Activated T-helper 1 cell treated with anti-CD3 and anti-CD28 coated beads, Interleukin-12 subunit alpha, Interleukin-12 subunit beta, Interleukin-2, Interleukin-4 antibody, amounts not matched to agents 30 ng/mL and 10 ng/mL and 1 ng/mL, durations not matched to agents 14 hours and 24 hours and 36 hours (primary cell): ENCODE measurements at regions not wholly inside any gene's neighbourhood (a gene's known extent, or its start where the extent isn't known, plus 50 kb on each side); places are given as distances from the start of the nearest gene placed in this dataset.

Experiments
- DNase-seq: peaks from one replicate; pipeline ENCODE4 v3.0.0; 2021; ENCODE audit warnings: low spot score
- H3K27ac Mint-ChIP-seq: one replicate; pipeline ENCODE4 v1.8.0; 2021; ENCODE audit warnings: mild to moderate bottlenecking, mixed read lengths
- H3K27me3 Mint-ChIP-seq: one replicate; pipeline ENCODE4 v1.8.0; 2022; ENCODE audit warnings: mild to moderate bottlenecking, moderate library complexity, mixed read lengths; ENCODE audit not compliant: insufficient read depth
- H3K36me3 Mint-ChIP-seq: one replicate; pipeline ENCODE4 v1.8.0; 2021; ENCODE audit warnings: low read depth, mixed read lengths
- H3K4me1 Mint-ChIP-seq: one replicate; pipeline ENCODE4 v1.8.0; 2021; ENCODE audit warnings: low read depth, mixed read lengths
- H3K4me3 Mint-ChIP-seq: one replicate; pipeline ENCODE4 v1.8.0; 2021; ENCODE audit warnings: mild to moderate bottlenecking, moderate library complexity, mixed read lengths
- H3K9me3 Mint-ChIP-seq: one replicate; pipeline ENCODE4 v1.8.0; 2021; ENCODE audit warnings: mixed read lengths
- intact Hi-C: fragments of 100-400 bp; cut with micrococcal nuclease; formaldehyde crosslinking; loops from one replicate; pipeline ENCODE4 v1.15.1; 2024

DNA sequence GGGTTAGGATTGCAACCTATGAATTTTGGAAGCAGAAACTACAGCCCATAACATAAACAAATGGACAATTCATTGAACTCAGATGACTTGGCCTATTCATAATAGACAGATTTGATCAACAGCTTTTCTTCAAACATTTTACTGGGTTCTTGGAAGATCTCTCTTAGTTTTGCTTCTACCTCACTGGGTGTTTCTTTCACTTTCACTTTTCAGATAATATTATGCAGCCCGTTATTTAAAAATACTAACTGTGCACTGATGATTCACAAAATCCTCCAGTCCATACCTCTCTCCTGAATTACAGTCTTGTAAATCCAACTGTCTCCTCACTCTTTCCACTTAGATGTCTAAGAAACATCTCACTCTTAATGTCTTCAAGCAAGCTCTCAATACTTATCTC is 183.5 kb upstream of the IRX1 start:
- Mint-ChIP-seq H3K36me3 (no peaks in the 10 kb centered on the region), H3K4me1 (no peaks in the 10 kb centered on the region), H3K9me3 (peaks cover 28% of the 10 kb centered on the region), H3K4me3 (no peak overlapping the region), H3K27ac (no peak overlapping the region), H3K27me3 (no peaks in the 10 kb centered on the region)
- no peak for DNase-seq
- intact Hi-C loops = no loop called here

DNA sequence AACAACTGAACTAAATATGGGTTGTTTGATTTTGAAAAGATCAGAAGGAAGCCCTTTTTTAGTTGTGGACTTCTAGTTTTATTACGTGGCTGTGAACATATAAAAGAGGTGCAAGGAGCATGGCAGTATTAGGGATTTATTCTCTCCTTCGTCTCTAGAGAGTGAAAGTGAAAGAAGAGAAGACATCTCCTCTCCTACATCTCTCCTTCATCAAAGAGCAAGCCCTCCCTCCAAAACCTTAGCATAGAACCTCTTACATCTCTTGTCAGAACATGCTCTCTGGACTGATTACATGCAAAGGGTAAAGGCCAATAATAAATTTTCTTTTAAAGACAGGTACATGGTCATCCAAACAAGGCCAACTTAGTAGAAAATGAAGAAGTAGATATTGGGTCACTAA is 184.3 kb upstream of the IRX1 start:
- intact Hi-C loops = no loop called here

DNA sequence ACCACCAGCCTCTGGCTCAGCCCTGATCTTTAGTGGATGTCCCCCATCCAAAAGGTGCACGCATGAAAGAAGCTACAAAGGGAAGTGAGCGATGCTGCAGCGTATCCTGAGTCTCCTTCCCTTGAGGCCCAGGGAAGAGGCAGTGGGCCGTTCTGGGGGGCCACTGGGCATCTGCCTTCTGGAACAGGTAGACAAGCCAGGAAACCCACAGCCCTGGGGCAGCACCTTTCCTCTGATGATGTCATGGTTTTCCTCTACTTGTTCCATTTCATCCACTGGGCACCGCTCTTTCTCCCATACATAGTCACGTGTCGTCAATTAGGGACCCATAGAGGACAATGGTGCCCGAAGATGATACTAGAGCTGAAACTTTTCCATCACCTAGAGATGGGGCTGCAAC is 194.0 kb upstream of the IRX1 start:
- Mint-ChIP-seq H3K27ac (no peak overlapping the region), H3K36me3 (no peaks in the 10 kb centered on the region), H3K27me3 (no peaks in the 10 kb centered on the region), H3K9me3 (peaks cover 35% of the 10 kb centered on the region), H3K4me1 (no peaks in the 10 kb centered on the region), H3K4me3 (no peak overlapping the region)
- intact Hi-C loops = no loop called here
- no peak for DNase-seq

More for the DNA sequence above, 184.3 kb upstream of the IRX1 start:
- H3K4me1 Mint-ChIP-seq = no peaks in the 10 kb centered on the region
- no peaks in the 10 kb centered on the region for H3K27me3 Mint-ChIP-seq
- H3K27ac Mint-ChIP-seq = no peak overlapping the region
- H3K36me3 Mint-ChIP-seq = no peaks in the 10 kb centered on the region
- no peak overlapping the region for H3K4me3 Mint-ChIP-seq
- DNase-seq = no peak
- peaks cover 35% of the 10 kb centered on the region for H3K9me3 Mint-ChIP-seq

DNA sequence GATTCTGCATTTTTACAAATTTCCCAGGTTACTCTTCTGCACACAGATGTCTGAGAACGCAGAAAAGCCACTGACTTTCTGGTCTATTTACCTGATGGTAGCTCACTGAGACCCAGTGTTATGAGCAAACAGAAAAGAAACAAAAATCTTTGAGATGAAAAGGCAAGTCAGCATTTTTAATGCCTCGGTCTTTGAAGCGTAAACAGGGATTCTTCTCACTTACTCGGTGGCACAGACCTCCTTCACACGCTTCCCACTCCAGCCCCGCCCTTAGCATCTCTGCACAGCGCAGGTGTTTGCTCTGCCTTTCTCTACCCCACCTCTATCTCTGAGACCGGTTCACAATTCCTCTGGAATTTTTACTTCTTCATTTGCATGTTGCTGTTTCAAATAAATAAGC is 195.0 kb upstream of the IRX1 start:
- H3K27ac Mint-ChIP-seq = no peak overlapping the region
- no peaks in the 10 kb centered on the region for H3K36me3 Mint-ChIP-seq
- no peaks in the 10 kb centered on the region for H3K27me3 Mint-ChIP-seq
- H3K9me3 Mint-ChIP-seq = peaks cover 27% of the 10 kb centered on the region
- DNase-seq = no peak
- intact Hi-C loops = no loop called here
- H3K4me3 Mint-ChIP-seq = no peak overlapping the region
- no peaks in the 10 kb centered on the region for H3K4me1 Mint-ChIP-seq

DNA sequence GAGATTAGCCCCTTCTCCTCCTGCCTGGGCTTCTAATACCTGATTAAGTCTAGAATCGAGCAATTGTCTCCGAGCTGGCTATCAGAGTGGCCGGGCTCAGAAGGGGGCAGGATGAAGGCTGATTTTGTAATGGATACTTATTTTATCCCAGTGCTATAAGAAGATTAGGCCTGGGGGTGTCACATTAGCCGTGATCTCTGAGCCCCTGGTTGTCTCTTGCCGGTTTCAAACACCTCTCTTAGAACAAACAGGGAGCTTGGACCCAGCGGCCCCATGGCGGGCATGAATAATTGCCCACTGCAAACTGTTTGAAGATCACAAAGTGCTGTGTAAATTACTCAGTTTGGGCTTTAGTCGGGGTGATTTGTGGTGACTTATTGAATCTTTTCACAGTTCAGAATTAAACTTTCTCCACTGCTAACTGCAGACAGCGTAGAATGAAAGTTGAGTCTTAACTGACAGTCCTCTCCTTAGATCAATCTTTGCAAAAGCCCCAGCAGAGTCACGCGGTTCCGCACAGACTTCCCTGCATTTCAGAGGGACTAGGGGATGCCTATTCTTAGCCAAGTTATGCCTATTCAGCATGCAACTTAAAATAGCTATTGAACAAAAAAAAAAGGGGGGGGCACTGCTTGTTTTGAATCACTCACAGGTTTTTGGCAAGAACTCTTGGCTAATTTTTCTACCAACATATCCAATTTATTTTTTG is 200.6 kb upstream of the IRX1 start:
- H3K9me3 Mint-ChIP-seq = peaks cover 10% of the 10 kb centered on the region
- no peaks in the 10 kb centered on the region for H3K27me3 Mint-ChIP-seq
- no peak overlapping the region for H3K4me3 Mint-ChIP-seq
- intact Hi-C loops = no loop called here
- no peak for DNase-seq
- no peaks in the 10 kb centered on the region for H3K4me1 Mint-ChIP-seq
- no peaks in the 10 kb centered on the region for H3K36me3 Mint-ChIP-seq
- no peak overlapping the region for H3K27ac Mint-ChIP-seq

DNA sequence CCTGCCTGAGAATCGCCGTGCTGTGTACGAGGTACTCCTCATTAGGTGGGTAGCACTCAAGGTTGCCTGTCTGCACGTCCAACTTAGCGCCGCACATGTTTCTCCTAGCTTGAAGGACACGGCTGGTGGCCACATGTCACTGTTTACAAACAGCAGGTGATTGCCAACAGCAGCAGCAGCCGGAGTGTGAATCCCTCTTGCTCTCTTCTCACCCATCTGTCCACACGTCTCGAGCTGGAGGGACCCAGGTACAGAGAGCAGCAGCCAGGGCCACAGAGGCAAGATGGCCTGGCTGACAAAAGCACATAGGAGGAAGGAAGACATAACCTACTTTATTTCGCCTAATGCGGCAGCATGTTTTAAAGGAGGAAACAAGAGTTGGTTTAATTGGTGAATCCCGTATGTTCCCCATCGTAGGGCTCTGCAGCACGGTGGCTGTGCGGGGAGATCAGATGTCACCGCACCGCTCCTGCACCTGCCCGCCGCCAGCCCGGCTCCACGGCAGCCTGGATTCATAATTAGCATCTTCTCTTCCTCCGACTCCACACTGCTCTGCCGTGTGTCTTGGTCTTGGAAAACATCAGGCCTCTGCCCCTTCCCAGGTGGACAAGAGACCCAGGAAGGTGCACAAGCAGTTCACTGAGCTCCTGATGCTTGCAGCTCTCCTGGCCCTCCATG is 201.6 kb upstream of the IRX1 start:
- Mint-ChIP-seq H3K27me3 (no peaks in the 10 kb centered on the region), H3K4me1 (no peaks in the 10 kb centered on the region), H3K4me3 (no peak overlapping the region), H3K36me3 (no peaks in the 10 kb centered on the region), H3K9me3 (peaks cover under 1% of the 10 kb centered on the region), H3K27ac (no peak overlapping the region)
- intact Hi-C loops = no loop called here
- no peak for DNase-seq

DNA sequence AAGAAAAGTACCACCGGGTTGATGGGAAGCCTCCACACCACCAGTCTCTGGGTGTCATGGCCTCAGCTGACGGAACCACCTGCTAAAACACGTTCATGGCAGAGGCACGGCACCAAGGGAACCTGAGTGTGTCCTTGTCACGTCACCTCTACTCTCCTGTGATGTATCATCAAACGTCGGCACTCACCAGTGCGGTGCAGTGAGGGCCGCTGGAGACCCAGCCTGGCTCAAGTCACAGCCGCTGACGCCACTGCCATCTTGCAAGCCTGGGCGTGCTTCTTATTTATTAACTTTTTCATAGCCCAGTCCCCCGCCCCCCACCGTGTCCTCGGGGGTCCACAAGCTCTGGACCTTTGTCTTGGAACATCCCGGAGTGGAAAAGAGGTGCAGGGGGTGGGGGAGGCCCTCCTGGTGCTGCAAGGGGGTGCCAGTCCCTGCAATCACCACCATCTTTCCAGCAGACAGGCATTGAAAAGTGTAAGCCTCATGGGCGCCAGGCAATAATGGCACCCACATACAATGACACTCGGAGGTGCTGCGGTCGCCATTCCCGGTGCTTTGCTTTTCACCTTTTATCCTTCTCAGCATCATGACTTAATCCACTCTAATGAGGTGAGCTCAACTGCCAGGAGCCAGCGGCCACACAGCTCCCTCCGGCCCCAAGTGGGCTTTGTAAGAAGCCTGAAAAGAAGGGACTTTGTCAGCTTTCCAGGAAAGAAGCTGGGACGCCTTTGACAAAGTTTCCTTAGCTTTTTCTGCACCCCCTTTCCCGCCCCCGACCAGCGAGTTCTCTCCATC is 202.3 kb upstream of the IRX1 start:
- Mint-ChIP-seq H3K36me3 (no peaks in the 10 kb centered on the region), H3K27ac (no peak overlapping the region), H3K27me3 (no peaks in the 10 kb centered on the region), H3K4me1 (no peaks in the 10 kb centered on the region), H3K4me3 (no peak overlapping the region), H3K9me3 (no peaks in the 10 kb centered on the region)
- intact Hi-C loops = no loop called here
- DNase-seq = no peak

DNA sequence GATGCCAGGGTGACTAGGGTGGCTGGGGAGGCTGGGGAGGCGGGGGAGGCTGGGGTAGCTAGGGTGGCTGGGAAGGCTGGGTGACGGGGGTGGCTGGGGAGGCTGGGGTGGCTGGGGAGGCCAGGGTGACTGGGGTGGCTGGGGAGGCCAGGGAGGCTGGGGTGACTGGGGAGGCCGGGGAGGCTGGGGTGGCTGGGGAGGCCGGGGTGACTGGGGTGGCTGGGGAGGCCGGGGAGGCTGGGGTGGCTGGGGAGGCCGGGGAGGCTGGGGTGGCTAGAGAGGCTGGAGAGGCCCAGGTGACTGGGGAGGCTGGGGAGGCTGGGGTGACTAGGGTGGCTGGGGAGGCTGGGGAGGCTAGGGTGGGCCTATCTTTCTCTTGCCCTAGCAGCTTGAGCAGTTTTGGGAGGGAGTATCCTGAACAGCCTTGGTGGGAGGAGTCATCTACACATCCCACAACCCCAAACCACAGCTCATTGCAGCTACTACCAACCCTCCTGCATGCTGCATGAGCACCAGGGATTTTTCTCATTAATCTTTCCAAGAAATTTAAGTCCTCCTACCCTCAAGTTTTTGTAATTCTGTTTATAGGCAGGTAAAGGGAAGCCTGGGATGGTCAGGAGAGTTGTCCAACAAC is 203.2 kb upstream of the IRX1 start:
- no peaks in the 10 kb centered on the region for H3K4me1 Mint-ChIP-seq
- DNase-seq = no peak
- intact Hi-C loops = no loop called here
- no peak overlapping the region for H3K27ac Mint-ChIP-seq
- no peaks in the 10 kb centered on the region for H3K36me3 Mint-ChIP-seq
- H3K9me3 Mint-ChIP-seq = no peaks in the 10 kb centered on the region
- H3K4me3 Mint-ChIP-seq = no peak overlapping the region
- H3K27me3 Mint-ChIP-seq = no peaks in the 10 kb centered on the region

DNA sequence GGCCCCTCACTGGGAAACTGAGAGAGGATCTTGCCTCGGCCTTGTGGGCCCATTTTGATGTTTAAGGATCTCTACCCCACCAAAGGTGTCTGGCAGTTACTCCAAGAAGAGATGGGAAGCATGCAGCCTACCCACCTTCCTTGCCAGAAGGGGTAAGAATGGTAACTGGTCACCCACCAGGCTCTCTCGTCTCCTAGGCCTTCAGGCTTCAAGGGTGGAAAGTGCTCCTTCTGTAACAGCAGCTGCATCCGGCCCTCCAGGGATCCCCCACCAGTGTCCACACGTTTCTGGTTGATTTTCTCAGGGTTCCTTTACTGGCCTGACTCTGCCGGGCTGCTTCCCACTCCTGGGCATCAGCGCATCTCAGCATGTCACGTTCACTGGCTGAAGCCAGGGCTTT is 204.4 kb upstream of the IRX1 start:
- H3K9me3 Mint-ChIP-seq = peaks cover under 1% of the 10 kb centered on the region
- H3K4me3 Mint-ChIP-seq = no peak overlapping the region
- no peaks in the 10 kb centered on the region for H3K27me3 Mint-ChIP-seq
- no peaks in the 10 kb centered on the region for H3K4me1 Mint-ChIP-seq
- H3K27ac Mint-ChIP-seq = no peak overlapping the region
- intact Hi-C loops = no loop called here
- H3K36me3 Mint-ChIP-seq = no peaks in the 10 kb centered on the region
- no peak for DNase-seq

DNA sequence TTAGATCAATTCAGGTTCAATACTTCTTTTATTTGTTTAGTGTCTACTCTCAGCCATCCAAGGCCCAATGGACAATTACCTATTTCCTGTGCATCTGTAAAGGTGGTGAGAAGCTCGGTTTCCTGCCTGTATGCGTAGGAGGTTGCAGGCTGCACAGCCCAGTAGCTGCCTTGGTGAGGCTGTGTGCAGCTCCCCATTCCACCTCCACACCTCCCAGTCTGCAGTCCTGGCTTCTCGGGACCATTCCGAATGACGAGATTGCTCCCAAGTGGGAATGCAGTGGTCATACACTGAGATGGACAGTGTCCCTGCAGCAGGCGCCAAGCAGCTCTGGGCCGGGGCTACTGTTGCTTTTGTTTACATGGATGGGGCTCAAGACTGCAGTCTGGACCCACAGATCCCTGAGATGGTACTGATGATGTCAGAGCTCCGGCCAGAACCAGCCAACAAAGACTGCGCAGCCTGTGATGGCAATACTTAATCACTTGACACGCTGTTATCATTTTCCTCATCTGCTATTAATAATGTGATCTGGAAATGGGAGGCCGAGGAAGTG is 206.1 kb upstream of the IRX1 start:
- no peaks in the 10 kb centered on the region for H3K27me3 Mint-ChIP-seq
- H3K4me3 Mint-ChIP-seq = no peak overlapping the region
- no peaks in the 10 kb centered on the region for H3K36me3 Mint-ChIP-seq
- no peak overlapping the region for H3K27ac Mint-ChIP-seq
- H3K9me3 Mint-ChIP-seq = peaks cover 5% of the 10 kb centered on the region
- no peaks in the 10 kb centered on the region for H3K4me1 Mint-ChIP-seq
- intact Hi-C loops = no loop called here
- DNase-seq = no peak

DNA sequence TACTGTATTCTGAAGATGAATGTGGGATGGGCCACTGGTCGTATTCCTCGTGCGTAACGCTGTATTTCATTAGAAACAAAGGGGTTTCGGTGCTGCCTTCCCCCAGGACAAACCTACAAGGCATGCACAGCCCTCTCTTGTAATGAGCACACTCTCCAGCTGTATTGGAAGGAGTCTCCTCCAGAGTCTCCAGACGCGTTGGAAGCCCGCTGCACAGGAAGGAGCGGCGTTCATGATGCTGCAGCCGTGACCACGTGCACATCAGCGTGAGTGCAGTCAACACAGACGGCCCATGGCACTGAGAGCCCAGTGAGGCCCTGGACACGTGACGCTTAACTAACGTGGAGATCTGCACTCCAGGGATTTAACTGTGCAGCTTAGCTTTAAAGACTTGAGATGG is 209.0 kb upstream of the IRX1 start:
- no peaks in the 10 kb centered on the region for H3K27me3 Mint-ChIP-seq
- intact Hi-C loops = no loop called here
- H3K9me3 Mint-ChIP-seq = peaks cover 14% of the 10 kb centered on the region
- DNase-seq = no peak
- H3K27ac Mint-ChIP-seq = no peak overlapping the region
- H3K4me3 Mint-ChIP-seq = no peak overlapping the region
- H3K4me1 Mint-ChIP-seq = no peaks in the 10 kb centered on the region
- H3K36me3 Mint-ChIP-seq = no peaks in the 10 kb centered on the region

DNA sequence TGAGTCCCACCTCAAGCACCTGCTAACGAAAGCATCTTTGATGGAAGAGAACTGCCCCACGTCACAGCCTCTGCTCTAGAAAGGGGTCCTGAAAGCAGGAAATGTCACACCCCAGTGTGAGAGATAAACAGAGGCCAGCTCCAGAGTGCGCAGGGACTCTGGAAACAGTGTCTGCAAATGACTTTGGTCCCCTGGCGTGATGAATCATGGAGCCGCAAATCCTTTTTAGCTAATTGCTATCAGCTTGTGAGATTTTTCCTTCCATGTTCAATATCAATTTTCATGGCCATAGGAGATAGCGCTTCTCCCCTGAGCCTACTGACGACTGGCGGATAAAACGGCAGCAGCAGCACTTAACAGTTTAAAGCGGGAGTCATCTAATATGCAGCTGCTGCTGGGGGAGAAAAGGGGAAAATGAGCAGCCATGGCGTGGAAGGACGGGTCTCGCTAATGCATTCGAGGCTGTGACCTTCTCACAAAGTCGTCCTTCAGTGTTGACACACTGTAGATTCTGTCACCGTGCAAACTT is 209.6 kb upstream of the IRX1 start:
- no peak overlapping the region for H3K27ac Mint-ChIP-seq
- intact Hi-C loops = no loop called here
- peaks cover 14% of the 10 kb centered on the region for H3K9me3 Mint-ChIP-seq
- H3K4me3 Mint-ChIP-seq = no peak overlapping the region
- H3K4me1 Mint-ChIP-seq = no peaks in the 10 kb centered on the region
- no peaks in the 10 kb centered on the region for H3K36me3 Mint-ChIP-seq
- DNase-seq = no peak
- no peaks in the 10 kb centered on the region for H3K27me3 Mint-ChIP-seq
